Peyer's patch (tissue), 4 donors: ENCODE measurements at regions not wholly inside any gene's neighbourhood (a gene's known extent, or its start where the extent isn't known, plus 50 kb on each side); places are given as distances from the start of the nearest gene placed in this dataset.
A peak's percentile ranks its signal among the peaks of the same experiment; 100 is the strongest.

Experiments
- DNase-seq, 3 donors: peaks; one replicate each; pipeline ENCODE4 v3.0.0-alpha.2; 2017 to 2019
- H3K27ac ChIP-seq, 4 donors: fragments of 200-600 bp; sonication (generic); one replicate each; pipeline ENCODE4 v1.5.1; 2016 to 2019
- H3K27me3 ChIP-seq, 2 donors: fragments of 200-600 bp; sonication (generic); one replicate each; pipeline ENCODE4 v1.5.1; 2019
- H3K36me3 ChIP-seq, 3 donors: fragments of 200-600 bp; sonication (generic); one replicate each; pipeline ENCODE4 v1.5.1; 2016 to 2019
- H3K4me1 ChIP-seq, 4 donors: fragments of 200-600 bp; sonication (generic); one replicate each; pipeline ENCODE4 v1.5.1; 2016 to 2019
- H3K4me3 ChIP-seq, 4 donors: fragments of 200-600 bp; sonication (generic); 1 replicate in 3 of 4; 2 replicates in 1 of 4; pipeline ENCODE4 v1.5.1; 2016 to 2019; ENCODE audit warnings: mild to moderate bottlenecking in 1 of 4
- H3K9me3 ChIP-seq, 4 donors: fragments of 200-600 bp; sonication (generic); one replicate each; pipeline ENCODE4 v1.5.1; 2016 to 2019; ENCODE audit warnings: mild to moderate bottlenecking in 1 of 4
- POLR2A ChIP-seq, 2 donors: fragments of 450-650 bp; IDR thresholded peaks; one replicate each; pipeline ENCODE4 v1.5.1; 2017; ENCODE audit warnings: antibody characterized with exemption in 2 of 2, mild to moderate bottlenecking in 2 of 2, moderate library complexity in 2 of 2
- TF ChIP-seq, protein P1 (sequence below), 6 experiments: fragments of 450-650 bp in 4 of 6; fragments of 200-600 bp in 2 of 6; sonication (generic) in 1 of 6; IDR thresholded peaks; one replicate each; pipeline ENCODE4 v1.5.1; 2017 to 2019; ENCODE audit warnings: antibody characterized with exemption in 6 of 6, mild to moderate bottlenecking in 3 of 6, moderate library complexity in 1 of 6

GRCh38 chr4:56757821-56758411 lies 63.6 kb downstream of the SPINK2 start:
- Histone ChIP-seq H3K27me3 (no peaks in the 10 kb centered on the region), H3K4me3 (peak overlapping the region in 1 of 4 donors; percentile 24), H3K36me3 (no peaks in the 10 kb centered on the region), H3K4me1 (peaks cover 0 to 16% (median 8%) of the 10 kb centered on the region in 4 donors), H3K27ac (peak overlapping the region; percentile 60 to 83 (median 74)), H3K9me3 (no peaks in the 10 kb centered on the region)
- peak; percentile 52 to 91 (median 81) for DNase-seq
- TF ChIP-seq POLR2A (IDR thresholded peaks at IDR 0.05), result no peak
- TF ChIP-seq, protein P1, sequence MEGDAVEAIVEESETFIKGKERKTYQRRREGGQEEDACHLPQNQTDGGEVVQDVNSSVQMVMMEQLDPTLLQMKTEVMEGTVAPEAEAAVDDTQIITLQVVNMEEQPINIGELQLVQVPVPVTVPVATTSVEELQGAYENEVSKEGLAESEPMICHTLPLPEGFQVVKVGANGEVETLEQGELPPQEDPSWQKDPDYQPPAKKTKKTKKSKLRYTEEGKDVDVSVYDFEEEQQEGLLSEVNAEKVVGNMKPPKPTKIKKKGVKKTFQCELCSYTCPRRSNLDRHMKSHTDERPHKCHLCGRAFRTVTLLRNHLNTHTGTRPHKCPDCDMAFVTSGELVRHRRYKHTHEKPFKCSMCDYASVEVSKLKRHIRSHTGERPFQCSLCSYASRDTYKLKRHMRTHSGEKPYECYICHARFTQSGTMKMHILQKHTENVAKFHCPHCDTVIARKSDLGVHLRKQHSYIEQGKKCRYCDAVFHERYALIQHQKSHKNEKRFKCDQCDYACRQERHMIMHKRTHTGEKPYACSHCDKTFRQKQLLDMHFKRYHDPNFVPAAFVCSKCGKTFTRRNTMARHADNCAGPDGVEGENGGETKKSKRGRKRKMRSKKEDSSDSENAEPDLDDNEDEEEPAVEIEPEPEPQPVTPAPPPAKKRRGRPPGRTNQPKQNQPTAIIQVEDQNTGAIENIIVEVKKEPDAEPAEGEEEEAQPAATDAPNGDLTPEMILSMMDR (IDR thresholded peaks at IDR 0.05), result no peak

DNA sequence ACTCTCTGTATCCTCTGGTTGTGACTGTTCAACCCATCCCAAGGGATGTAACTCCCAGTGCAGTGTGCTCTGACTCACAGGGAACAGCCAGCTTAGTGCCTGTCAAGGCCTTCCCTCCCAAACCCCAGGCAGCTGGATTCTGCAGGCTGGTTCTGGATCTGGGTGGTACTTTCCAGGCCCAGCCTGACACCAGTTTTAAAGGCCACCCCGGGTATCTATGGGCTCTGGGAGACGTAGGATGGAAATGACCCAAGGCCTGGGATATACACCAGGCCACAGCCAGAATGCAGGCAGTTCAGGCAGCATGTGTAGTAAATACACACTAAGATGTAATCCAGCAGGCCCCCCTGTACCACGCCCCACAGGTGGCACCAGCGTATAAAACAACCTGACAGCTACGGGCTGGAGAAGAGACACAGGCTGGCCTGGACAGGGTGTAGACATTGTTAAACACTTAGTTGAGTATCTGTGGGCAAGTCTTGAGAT lies 64.2 kb downstream of the SPINK2 start:
- DNase-seq, result peak in 2 of 3 donors; percentile 47 to 69
- peak overlapping the region; percentile 60 to 83 (median 74) for H3K27ac ChIP-seq
- no peaks in the 10 kb centered on the region for H3K27me3 ChIP-seq
- no peak for TF ChIP-seq POLR2A (IDR thresholded peaks at IDR 0.05)
- TF ChIP-seq, protein P1 (IDR thresholded peaks at IDR 0.05), result no peak
- H3K4me1 ChIP-seq, result peaks cover 0 to 16% (median 8%) of the 10 kb centered on the region in 4 donors
- H3K9me3 ChIP-seq, result no peaks in the 10 kb centered on the region
- H3K36me3 ChIP-seq, result no peaks in the 10 kb centered on the region
- no peak overlapping the region for H3K4me3 ChIP-seq

DNA sequence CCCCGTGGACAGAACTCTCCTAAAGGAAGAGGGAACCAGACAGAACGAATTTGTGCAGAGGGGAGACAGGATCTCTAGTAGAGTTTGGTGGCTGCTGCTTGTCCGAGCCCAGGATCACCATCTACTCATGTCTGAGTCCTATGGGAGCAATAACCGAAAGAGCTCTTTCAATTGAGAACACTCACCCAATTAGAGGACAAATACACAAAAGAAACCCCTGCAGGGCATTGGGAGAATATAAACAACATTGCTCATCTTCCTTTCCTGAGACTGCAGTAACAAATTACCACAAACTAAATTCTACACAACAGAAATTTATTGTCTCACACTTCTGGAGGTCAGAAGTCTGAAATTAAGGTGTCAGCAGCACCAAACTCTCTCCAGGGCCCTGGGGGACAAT lies 65.6 kb downstream of the SPINK2 start:
- no peak for DNase-seq
- H3K27ac ChIP-seq, result no peak overlapping the region
- no peak overlapping the region for H3K4me3 ChIP-seq
- H3K4me1 ChIP-seq, result peaks cover 0 to 16% (median 8%) of the 10 kb centered on the region in 4 donors
- no peaks in the 10 kb centered on the region for H3K36me3 ChIP-seq
- no peaks in the 10 kb centered on the region for H3K9me3 ChIP-seq
- H3K27me3 ChIP-seq, result no peaks in the 10 kb centered on the region
- no peak for TF ChIP-seq POLR2A (IDR thresholded peaks at IDR 0.05)
- TF ChIP-seq, protein P1 (IDR thresholded peaks at IDR 0.05), result no peak

DNA sequence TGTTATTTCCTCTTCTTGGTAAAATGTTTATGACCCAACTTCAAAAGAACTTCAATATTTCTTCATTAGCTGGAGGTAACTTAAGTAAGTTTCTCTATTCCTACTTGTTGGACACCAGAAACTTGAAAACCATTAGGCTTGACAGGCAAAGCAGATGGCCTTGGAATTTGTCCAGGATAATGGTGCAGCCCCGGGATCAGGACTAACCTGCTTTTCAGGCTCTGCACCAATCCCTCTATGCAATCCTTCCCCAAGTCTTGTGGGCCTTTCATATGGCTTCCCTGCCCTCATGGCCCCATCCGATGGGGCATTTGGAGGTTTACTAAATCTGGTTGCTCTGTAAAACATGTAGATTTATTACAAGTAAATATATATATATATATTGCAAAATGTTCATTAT lies 68.5 kb downstream of the SPINK2 start:
- no peak for TF ChIP-seq POLR2A (IDR thresholded peaks at IDR 0.05)
- TF ChIP-seq, protein P1 (IDR thresholded peaks at IDR 0.05), result no peak
- Histone ChIP-seq H3K27me3 (no peaks in the 10 kb centered on the region), H3K27ac (no peak overlapping the region), H3K4me1 (peaks cover 0 to 9% (median 6%) of the 10 kb centered on the region in 4 donors), H3K4me3 (no peak overlapping the region), H3K36me3 (no peaks in the 10 kb centered on the region), H3K9me3 (no peaks in the 10 kb centered on the region)
- peak in 1 of 3 donors; percentile 55 for DNase-seq

GRCh38 chr4:56750231-56750630 lies 69.1 kb upstream of the HOPX start:
- Histone ChIP-seq H3K36me3 (no peaks in the 10 kb centered on the region), H3K9me3 (no peaks in the 10 kb centered on the region), H3K27ac (no peak overlapping the region), H3K4me1 (no peaks in the 10 kb centered on the region), H3K27me3 (no peaks in the 10 kb centered on the region), H3K4me3 (no peak overlapping the region)
- TF ChIP-seq, protein P1 (IDR thresholded peaks at IDR 0.05), result no peak
- TF ChIP-seq POLR2A (IDR thresholded peaks at IDR 0.05), result no peak
- DNase-seq, result no peak
